Calu3 (cell line): ENCODE measurements at regions not wholly inside any gene's neighbourhood (a gene's known extent, or its start where the extent isn't known, plus 50 kb on each side); places are given as distances from the start of the nearest gene placed in this dataset.

ENCODE experiments used
- BruUV-seq: library from RNA; stranded (reverse); fragments of 400-500 nt; replicated peaks from 2 replicates; lab custom pipeline; 2021; lab: Mats Ljungman, UMichigan
- CTCF ChIA-PET: fragments of 300-600 bp; sonication (Branson Sonifier 250); formaldehyde crosslinking; loops from one replicate; lab custom pipeline; 2022; ENCODE audit warnings: antibody characterized with exemption; lab: Charles Lee
- DNase-seq: peaks from one replicate; pipeline ENCODE4 v3.0.0; 2022
- H3K27ac Mint-ChIP-seq: one replicate; pipeline ENCODE4 v1.8.0; 2022; ENCODE audit warnings: mixed read lengths; ENCODE audit not compliant: unreplicated experiment
- H3K27me3 Mint-ChIP-seq: one replicate; pipeline ENCODE4 v1.8.0; 2022; ENCODE audit warnings: mixed read lengths; ENCODE audit not compliant: unreplicated experiment
- H3K36me3 Mint-ChIP-seq: one replicate; pipeline ENCODE4 v1.8.0; 2022; ENCODE audit warnings: mild to moderate bottlenecking, moderate library complexity, mixed read lengths; ENCODE audit not compliant: insufficient read depth, unreplicated experiment
- H3K4me1 Mint-ChIP-seq: one replicate; pipeline ENCODE4 v1.8.0; 2022; ENCODE audit warnings: mild to moderate bottlenecking, low read depth, mixed read lengths; ENCODE audit not compliant: unreplicated experiment
- H3K4me3 Mint-ChIP-seq: one replicate; pipeline ENCODE4 v1.8.0; 2022; ENCODE audit warnings: mild to moderate bottlenecking, low read depth, moderate library complexity, mixed read lengths; ENCODE audit not compliant: unreplicated experiment
- H3K9me3 Mint-ChIP-seq: one replicate; pipeline ENCODE4 v1.8.0; 2022; ENCODE audit warnings: low read depth, mixed read lengths; ENCODE audit not compliant: unreplicated experiment
- intact Hi-C: fragments of 100-400 bp; cut with micrococcal nuclease; formaldehyde crosslinking; loops from one replicate; pipeline ENCODE4 v1.10.0; 2022; ENCODE audit not compliant: unreplicated experiment
- TF ChIP-seq, protein P1 (sequence below): fragments of 200-600 bp; IDR thresholded peaks from one replicate; pipeline ENCODE4 v1.8.0; 2022; ENCODE audit warnings: antibody characterized with exemption; ENCODE audit not compliant: unreplicated experiment

DNA sequence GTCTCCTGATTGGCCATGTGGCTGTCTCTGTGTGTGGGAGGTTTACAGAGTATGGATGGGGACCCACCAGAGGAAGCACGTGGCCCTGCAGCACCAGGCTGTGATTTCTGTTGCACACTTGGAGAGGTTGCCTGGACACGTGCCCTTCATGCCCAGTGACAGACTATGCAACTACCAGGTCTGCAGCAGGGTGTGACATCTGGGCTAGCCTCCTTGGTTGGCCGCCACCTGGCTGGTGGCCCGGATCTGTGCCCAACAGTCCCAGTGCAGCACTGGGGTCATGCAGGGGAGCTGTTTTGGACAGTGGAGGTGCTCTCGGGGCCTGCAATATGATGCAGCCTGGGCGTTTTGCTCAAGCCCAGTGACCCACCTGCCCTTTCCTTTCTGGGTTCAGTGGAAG lies 212.5 kb downstream of the UBE3A start:
- H3K27me3 Mint-ChIP-seq: no peaks in the 10 kb centered on the region
- no peaks in the 10 kb centered on the region for H3K4me1 Mint-ChIP-seq
- H3K9me3 Mint-ChIP-seq: no peaks in the 10 kb centered on the region
- CTCF ChIA-PET: no interaction called here
- no peak overlapping the region for H3K4me3 Mint-ChIP-seq
- DNase-seq: no peak
- no TSS peak for BruUV-seq
- no peak overlapping the region for H3K27ac Mint-ChIP-seq
- H3K36me3 Mint-ChIP-seq: no peaks in the 10 kb centered on the region
- intact Hi-C loops: no loop called here
- TF ChIP-seq, protein P1, sequence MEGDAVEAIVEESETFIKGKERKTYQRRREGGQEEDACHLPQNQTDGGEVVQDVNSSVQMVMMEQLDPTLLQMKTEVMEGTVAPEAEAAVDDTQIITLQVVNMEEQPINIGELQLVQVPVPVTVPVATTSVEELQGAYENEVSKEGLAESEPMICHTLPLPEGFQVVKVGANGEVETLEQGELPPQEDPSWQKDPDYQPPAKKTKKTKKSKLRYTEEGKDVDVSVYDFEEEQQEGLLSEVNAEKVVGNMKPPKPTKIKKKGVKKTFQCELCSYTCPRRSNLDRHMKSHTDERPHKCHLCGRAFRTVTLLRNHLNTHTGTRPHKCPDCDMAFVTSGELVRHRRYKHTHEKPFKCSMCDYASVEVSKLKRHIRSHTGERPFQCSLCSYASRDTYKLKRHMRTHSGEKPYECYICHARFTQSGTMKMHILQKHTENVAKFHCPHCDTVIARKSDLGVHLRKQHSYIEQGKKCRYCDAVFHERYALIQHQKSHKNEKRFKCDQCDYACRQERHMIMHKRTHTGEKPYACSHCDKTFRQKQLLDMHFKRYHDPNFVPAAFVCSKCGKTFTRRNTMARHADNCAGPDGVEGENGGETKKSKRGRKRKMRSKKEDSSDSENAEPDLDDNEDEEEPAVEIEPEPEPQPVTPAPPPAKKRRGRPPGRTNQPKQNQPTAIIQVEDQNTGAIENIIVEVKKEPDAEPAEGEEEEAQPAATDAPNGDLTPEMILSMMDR: no peak

DNA sequence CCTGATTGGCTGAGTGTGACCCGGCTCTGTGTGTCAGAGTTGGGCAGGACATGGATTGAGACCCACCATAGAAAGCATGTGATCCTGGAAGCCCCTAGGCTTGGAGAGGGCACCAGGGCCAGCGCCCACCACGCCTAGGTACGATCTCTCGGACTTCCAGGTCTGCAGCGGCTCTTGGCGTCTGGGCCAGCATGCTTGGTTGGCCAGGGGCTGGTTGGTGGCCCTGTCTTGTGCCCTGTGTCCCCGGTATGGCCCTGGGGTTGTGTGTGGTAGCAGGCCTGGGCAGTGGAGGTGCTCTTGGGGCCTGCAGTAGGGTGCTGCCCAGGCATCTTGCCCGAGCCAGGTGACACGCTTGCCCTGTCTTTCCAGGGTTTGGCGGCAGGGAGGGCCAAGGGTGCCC lies 210.6 kb downstream of the UBE3A start:
- DNase-seq: no peak
- Mint-ChIP-seq H3K4me3 (no peak overlapping the region), H3K4me1 (no peaks in the 10 kb centered on the region), H3K36me3 (no peaks in the 10 kb centered on the region), H3K9me3 (no peaks in the 10 kb centered on the region), H3K27ac (no peak overlapping the region), H3K27me3 (no peaks in the 10 kb centered on the region)
- CTCF ChIA-PET: no interaction called here
- TF ChIP-seq, protein P1: no peak
- no TSS peak for BruUV-seq
- intact Hi-C loops: no loop called here

DNA sequence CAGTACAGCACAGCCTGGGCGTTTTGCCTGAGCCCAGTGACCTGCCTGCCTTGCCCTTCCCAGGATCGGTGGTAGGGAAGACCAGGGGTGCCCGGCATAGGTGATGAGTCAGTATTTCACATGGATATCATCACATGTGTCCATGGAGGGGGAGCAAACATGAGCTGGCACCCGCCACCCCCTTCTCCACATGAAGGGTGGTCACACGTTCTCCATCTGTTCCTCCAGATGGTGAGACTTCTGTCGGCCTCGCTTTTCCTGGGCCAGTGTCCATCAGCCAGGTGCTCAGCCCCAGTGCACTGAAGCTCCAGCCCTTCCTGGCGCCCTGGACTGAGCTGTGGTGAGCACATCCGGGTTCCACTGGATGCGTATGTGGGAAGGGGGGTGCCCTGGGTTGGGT lies 208.4 kb downstream of the UBE3A start:
- Mint-ChIP-seq H3K4me3 (no peak overlapping the region), H3K4me1 (no peaks in the 10 kb centered on the region), H3K27me3 (no peaks in the 10 kb centered on the region), H3K9me3 (no peaks in the 10 kb centered on the region), H3K27ac (no peak overlapping the region), H3K36me3 (no peaks in the 10 kb centered on the region)
- CTCF ChIA-PET: no interaction called here
- TF ChIP-seq, protein P1: no peak
- intact Hi-C loops: no loop called here
- no TSS peak for BruUV-seq
- DNase-seq: no peak

DNA sequence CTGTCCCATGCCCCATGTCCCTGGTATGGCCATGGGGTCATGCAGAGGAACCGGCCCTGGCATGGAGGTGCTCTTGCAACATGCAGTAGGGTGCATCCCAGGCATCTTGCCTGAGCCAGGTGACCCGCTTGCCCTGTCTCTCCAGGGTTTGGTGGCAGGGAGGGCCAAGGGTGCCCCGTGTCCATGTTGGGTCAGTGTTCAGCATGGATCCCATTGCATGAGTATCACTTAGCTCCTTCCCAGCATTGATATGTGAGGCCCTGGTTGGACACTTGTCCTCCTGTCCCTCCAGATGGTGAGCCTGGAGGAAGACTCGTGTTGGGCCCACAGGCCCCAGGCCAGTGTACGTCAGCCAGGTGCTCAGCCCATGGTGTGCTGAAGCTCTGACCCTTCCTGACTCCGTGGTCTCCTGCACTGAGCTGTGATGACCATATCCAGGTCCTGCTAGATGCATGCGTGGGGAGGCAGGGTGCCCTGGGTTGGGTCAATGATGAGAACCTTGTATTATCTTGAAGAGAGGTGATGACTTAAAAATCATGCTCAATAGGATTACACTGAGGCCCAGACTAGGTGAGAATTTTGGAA lies 205.0 kb downstream of the UBE3A start:
- BruUV-seq: no TSS peak
- TF ChIP-seq, protein P1: no peak
- no peaks in the 10 kb centered on the region for H3K4me1 Mint-ChIP-seq

More for the DNA sequence above, 205.0 kb downstream of the UBE3A start:
- no peak overlapping the region for H3K4me3 Mint-ChIP-seq
- no peaks in the 10 kb centered on the region for H3K27me3 Mint-ChIP-seq
- CTCF ChIA-PET: no interaction called here
- no peak for DNase-seq
- intact Hi-C loops: no loop called here
- no peak overlapping the region for H3K27ac Mint-ChIP-seq
- H3K9me3 Mint-ChIP-seq: no peaks in the 10 kb centered on the region
- H3K36me3 Mint-ChIP-seq: no peaks in the 10 kb centered on the region
